ENCODE measurements at regions not wholly inside any gene's neighbourhood (a gene's known extent, or its start where the extent isn't known, plus 50 kb on each side); places are given as distances from the start of the nearest gene placed in this dataset.

GRCh38 chr10:8595140-8595539 is 540.7 kb downstream of the GATA3 start:
- no peak for TF ChIP-seq EZH2 (IDR thresholded peaks at IDR 0.05; ENCODE audit: borderline replicate concordance, low read depth, low read length, severe bottlenecking)
- TF ChIP-seq, protein P1, sequence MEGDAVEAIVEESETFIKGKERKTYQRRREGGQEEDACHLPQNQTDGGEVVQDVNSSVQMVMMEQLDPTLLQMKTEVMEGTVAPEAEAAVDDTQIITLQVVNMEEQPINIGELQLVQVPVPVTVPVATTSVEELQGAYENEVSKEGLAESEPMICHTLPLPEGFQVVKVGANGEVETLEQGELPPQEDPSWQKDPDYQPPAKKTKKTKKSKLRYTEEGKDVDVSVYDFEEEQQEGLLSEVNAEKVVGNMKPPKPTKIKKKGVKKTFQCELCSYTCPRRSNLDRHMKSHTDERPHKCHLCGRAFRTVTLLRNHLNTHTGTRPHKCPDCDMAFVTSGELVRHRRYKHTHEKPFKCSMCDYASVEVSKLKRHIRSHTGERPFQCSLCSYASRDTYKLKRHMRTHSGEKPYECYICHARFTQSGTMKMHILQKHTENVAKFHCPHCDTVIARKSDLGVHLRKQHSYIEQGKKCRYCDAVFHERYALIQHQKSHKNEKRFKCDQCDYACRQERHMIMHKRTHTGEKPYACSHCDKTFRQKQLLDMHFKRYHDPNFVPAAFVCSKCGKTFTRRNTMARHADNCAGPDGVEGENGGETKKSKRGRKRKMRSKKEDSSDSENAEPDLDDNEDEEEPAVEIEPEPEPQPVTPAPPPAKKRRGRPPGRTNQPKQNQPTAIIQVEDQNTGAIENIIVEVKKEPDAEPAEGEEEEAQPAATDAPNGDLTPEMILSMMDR (IDR thresholded peaks at IDR 0.05; ENCODE audit: extremely low read depth in 1 of 2, insufficient read depth in 1 of 2, low read depth in 1 of 2, low read length in 2 of 2) = no peak
- TF ChIP-seq POLR2AphosphoS5 (IDR thresholded peaks at IDR 0.05; ENCODE audit: insufficient read depth, low read depth, low read length) = no peak
- TF ChIP-seq, protein P2, sequence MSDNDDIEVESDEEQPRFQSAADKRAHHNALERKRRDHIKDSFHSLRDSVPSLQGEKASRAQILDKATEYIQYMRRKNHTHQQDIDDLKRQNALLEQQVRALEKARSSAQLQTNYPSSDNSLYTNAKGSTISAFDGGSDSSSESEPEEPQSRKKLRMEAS (IDR thresholded peaks at IDR 0.05; ENCODE audit: insufficient read depth, insufficient read length) = no peak
- TF ChIP-seq POLR2A (IDR thresholded peaks at IDR 0.05; ENCODE audit: low read depth, low read length) = no peak
- no peak for TF ChIP-seq MYC (IDR thresholded peaks at IDR 0.05; ENCODE audit: low read depth, low read length)

All from endothelial cell of umbilical vein (primary cell).